Liver (tissue), 3 donors: ENCODE measurements at regions not wholly inside any gene's neighbourhood (a gene's known extent, or its start where the extent isn't known, plus 50 kb on each side); places are given as distances from the start of the nearest gene placed in this dataset.

ENCODE experiments used
- JUND ChIP-seq, 2 donors: IDR thresholded peaks; 2 replicates each; pipeline ENCODE4 v1.6.1; 2016; ENCODE audit warnings: antibody characterized with exemption in 2 of 2
- TAF1 ChIP-seq: conservative IDR thresholded peaks from 2 replicates; pipeline ENCODE4 v1.6.1; 2016; ENCODE audit warnings: antibody characterized with exemption, mild to moderate bottlenecking
- TF ChIP-seq, protein P1 (sequence below): fragments of 150-350 bp; IDR thresholded peaks from 2 replicates; pipeline ENCODE4 v1.5.1; 2017; ENCODE audit warnings: improper control_type of control experiment, low read depth, low read length; ENCODE audit not compliant: missing input control
- TF ChIP-seq, protein P2 (sequence below): IDR thresholded peaks from 2 replicates; pipeline ENCODE4 v1.6.1; 2016; ENCODE audit warnings: antibody characterized with exemption
- donor health status: healthy.
- donor health status: healthy.

DNA sequence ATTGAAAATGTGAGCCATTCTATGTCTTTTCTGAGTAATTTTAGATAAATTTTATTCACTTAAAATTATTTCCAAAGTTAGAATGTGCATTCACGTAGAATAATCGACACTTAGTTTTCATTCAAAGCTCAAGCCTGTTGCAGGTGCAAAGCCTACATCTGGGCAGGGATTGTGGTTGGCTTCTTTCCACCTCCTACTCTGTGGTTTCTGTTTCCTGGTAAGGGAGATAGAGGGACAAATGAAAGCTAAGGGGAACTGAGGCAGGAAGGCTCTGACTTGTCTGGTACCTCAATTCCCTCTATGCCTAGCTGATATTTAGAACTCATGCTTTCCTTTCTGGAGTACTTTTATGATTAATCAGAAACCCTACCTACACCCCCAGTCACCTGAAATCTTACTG, 251.2 kb upstream of the DPYD start:
- TF ChIP-seq, protein P1, sequence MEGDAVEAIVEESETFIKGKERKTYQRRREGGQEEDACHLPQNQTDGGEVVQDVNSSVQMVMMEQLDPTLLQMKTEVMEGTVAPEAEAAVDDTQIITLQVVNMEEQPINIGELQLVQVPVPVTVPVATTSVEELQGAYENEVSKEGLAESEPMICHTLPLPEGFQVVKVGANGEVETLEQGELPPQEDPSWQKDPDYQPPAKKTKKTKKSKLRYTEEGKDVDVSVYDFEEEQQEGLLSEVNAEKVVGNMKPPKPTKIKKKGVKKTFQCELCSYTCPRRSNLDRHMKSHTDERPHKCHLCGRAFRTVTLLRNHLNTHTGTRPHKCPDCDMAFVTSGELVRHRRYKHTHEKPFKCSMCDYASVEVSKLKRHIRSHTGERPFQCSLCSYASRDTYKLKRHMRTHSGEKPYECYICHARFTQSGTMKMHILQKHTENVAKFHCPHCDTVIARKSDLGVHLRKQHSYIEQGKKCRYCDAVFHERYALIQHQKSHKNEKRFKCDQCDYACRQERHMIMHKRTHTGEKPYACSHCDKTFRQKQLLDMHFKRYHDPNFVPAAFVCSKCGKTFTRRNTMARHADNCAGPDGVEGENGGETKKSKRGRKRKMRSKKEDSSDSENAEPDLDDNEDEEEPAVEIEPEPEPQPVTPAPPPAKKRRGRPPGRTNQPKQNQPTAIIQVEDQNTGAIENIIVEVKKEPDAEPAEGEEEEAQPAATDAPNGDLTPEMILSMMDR = no peak
- TF ChIP-seq TAF1 (no peak), JUND (IDR thresholded peaks at IDR 0.05) (no peak)
- TF ChIP-seq, protein P2, sequence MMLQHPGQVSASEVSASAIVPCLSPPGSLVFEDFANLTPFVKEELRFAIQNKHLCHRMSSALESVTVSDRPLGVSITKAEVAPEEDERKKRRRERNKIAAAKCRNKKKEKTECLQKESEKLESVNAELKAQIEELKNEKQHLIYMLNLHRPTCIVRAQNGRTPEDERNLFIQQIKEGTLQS = no peak
